ENCODE measurements at regions not wholly inside any gene's neighbourhood (a gene's known extent, or its start where the extent isn't known, plus 50 kb on each side); places are given as distances from the start of the nearest gene placed in this dataset.

DNA sequence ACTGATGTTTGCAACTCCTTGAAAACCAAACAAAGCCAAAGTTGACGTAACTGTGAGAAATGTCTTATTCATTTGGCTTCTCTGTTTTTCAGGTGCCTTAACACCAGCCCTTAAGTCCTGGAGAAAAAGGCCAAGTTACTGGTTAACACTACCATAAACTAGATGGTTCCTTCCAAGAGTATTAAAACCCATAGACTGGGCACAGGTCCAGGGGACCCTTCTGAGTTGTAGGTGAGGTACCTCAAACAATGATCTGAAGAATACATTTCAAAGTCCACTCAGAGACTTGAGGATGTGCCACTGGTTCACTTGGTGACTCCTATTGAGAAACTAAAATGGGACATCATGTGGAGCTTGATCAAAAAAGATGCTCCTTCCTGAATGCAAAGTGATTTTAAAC lies 87.0 kb downstream of the NKX6-1 start (continued):
- no peak for TF ChIP-seq STAT1 (IDR thresholded peaks at IDR 0.05; ENCODE audit: unreplicated experiment)
- TF ChIP-seq POLR2AphosphoS5 (IDR thresholded peaks at IDR 0.05; ENCODE audit: low read depth) = no peak
- no peak for TF ChIP-seq NANOG (IDR thresholded peaks at IDR 0.05; ENCODE audit: borderline replicate concordance)
- no peak for TF ChIP-seq ETS1 (IDR thresholded peaks at IDR 0.05)
- TF ChIP-seq CREB1 (CRISPR knock-in tag; IDR thresholded peaks at IDR 0.05; ENCODE audit: low read depth) = no peak
- TF ChIP-seq EZH2 (IDR thresholded peaks at IDR 0.05; ENCODE audit: low read depth, unreplicated experiment) = no peak
- no peak for TF ChIP-seq ZNF462 (CRISPR knock-in tag; IDR thresholded peaks at IDR 0.05)

GRCh38 chr4:84407554-84408407 lies 91.3 kb downstream of the NKX6-1 start:
- no peak overlapping the region for H3K27ac ChIP-seq (ENCODE audit: low read depth)
- DNase-seq (ENCODE audit: low spot score) = no peak
- Mint-ChIP-seq H3K4me1 (peaks cover 3% of the 10 kb centered on the region; the same call in 1 of the 3 replicates), H3K9me3 (no peaks in the 10 kb centered on the region), H3K36me3 (ENCODE audit: low read depth) (no peaks in the 10 kb centered on the region), H3K27me3 (ENCODE audit: insufficient read depth, low read depth, poor library complexity) (peaks cover 8% of the 10 kb centered on the region), H3K27ac (no peak overlapping the region), H3K4me3 (no peak overlapping the region)
- H3F3A ChIP-seq (replicated peaks; ENCODE audit: low read depth) = no peaks in the 10 kb centered on the region
- H3K36me3 ChIP-seq (ENCODE audit: insufficient read depth) = no peaks in the 10 kb centered on the region
- H2AFZ ChIP-seq = no peak overlapping the region
- peaks cover 4% of the 10 kb centered on the region; the same call in 1 of the 2 replicates for H3K9me2 ChIP-seq (ENCODE audit: insufficient read depth)
- no peak overlapping the region for H3K4me3 ChIP-seq
- H3K4me2 ChIP-seq = no peak overlapping the region
- H4K20me1 ChIP-seq (replicated peaks; ENCODE audit: insufficient read depth) = no peaks in the 10 kb centered on the region
- no peaks in the 10 kb centered on the region for H3K27me3 ChIP-seq (ENCODE audit: insufficient read depth)
- H3K79me2 ChIP-seq (replicated peaks; ENCODE audit: insufficient read depth) = no peaks in the 10 kb centered on the region
- ATAC-seq = no peak
- H3K4me1 ChIP-seq (ENCODE audit: insufficient read depth) = no peaks in the 10 kb centered on the region
- TF ChIP-seq ZNF114 (CRISPR knock-in tag; IDR thresholded peaks at IDR 0.05) (no peak), ETS1 (IDR thresholded peaks at IDR 0.05) (no peak)

Measured in GM23338 (cell line).